ENCODE measurements at regions not wholly inside any gene's neighbourhood (a gene's known extent, or its start where the extent isn't known, plus 50 kb on each side); places are given as distances from the start of the nearest gene placed in this dataset.

GRCh38 chr1:178659789-178660208 is 65.2 kb upstream of the RALGPS2 start:
- no peak for TF ChIP-seq CTCF (IDR thresholded peaks at IDR 0.05)
- no peak for TF ChIP-seq POLR2A (IDR thresholded peaks at IDR 0.05)

All from gastroesophageal sphincter (tissue), 3 donors.